ENCODE measurements at regions not wholly inside any gene's neighbourhood (a gene's known extent, or its start where the extent isn't known, plus 50 kb on each side); places are given as distances from the start of the nearest gene placed in this dataset.

DNA sequence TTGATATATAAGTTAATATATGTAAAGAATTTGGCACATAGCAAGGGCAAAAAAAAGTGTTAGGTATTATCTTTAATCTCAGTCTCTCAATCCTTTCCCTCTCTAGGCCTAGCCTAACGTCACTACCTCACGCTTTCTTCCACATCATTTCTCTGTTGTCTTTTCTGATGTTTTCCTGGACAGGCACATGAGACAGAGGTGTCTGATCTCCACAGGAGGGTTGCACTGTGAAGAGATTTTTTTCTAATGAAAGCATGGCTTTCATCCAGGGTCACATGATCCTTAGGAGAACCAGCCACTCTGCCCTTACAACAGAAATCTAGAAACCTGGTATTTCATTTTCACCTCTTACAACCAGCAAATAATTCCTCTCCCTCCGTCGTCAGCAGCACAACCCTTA lies 1268.3 kb downstream of the XPNPEP1 start:
- Histone ChIP-seq H3K36me3 (ENCODE audit: low read depth, missing control alignments) (no peaks in the 10 kb centered on the region), H3K4me3 (no peak overlapping the region), H3K27me3 (no peaks in the 10 kb centered on the region), H3K9me3 (no peaks in the 10 kb centered on the region), H3K27ac (no peak overlapping the region), H3K4me1 (no peaks in the 10 kb centered on the region)
- DNase-seq = no peak
- WGBS, 2 donors = 95 to 98% methylated on average over 4 of the region's 4 CpGs
- TF ChIP-seq, protein P1, sequence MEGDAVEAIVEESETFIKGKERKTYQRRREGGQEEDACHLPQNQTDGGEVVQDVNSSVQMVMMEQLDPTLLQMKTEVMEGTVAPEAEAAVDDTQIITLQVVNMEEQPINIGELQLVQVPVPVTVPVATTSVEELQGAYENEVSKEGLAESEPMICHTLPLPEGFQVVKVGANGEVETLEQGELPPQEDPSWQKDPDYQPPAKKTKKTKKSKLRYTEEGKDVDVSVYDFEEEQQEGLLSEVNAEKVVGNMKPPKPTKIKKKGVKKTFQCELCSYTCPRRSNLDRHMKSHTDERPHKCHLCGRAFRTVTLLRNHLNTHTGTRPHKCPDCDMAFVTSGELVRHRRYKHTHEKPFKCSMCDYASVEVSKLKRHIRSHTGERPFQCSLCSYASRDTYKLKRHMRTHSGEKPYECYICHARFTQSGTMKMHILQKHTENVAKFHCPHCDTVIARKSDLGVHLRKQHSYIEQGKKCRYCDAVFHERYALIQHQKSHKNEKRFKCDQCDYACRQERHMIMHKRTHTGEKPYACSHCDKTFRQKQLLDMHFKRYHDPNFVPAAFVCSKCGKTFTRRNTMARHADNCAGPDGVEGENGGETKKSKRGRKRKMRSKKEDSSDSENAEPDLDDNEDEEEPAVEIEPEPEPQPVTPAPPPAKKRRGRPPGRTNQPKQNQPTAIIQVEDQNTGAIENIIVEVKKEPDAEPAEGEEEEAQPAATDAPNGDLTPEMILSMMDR (IDR thresholded peaks at IDR 0.05) = no peak
- TF ChIP-seq POLR2A (IDR thresholded peaks at IDR 0.05) = no peak
- intact Hi-C loops (cut with DNase I; ENCODE audit: low total_unique reads) = no loop called here

DNA sequence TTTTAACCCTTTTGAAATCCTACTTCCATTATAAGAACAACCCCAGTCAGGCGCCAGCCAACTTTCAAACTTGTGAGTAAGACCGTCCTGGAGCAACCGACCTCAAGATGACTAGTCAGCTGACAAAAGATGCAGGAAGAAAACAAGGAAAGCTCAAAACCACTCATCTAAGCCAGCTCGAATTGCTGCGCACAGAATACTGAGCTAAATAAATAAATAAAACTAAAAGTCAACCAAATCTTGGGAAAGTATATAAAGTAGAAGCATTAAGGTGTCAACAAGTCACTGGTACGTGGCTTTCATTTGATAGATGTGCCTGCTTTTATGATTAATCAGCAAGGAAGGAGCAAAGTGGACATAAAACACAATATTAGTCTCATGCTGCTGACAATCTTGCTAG lies 1269.8 kb downstream of the XPNPEP1 start:
- TF ChIP-seq, protein P1 (IDR thresholded peaks at IDR 0.05) = no peak
- TF ChIP-seq POLR2A (IDR thresholded peaks at IDR 0.05) = no peak
- DNase-seq = no peak
- H3K4me3 ChIP-seq = no peak overlapping the region
- no peaks in the 10 kb centered on the region for H3K4me1 ChIP-seq
- WGBS, 2 donors = 90 to 93% methylated on average over 6 of the region's 6 CpGs
- H3K36me3 ChIP-seq (ENCODE audit: low read depth, missing control alignments) = no peaks in the 10 kb centered on the region
- H3K27me3 ChIP-seq = no peaks in the 10 kb centered on the region
- intact Hi-C loops (cut with DNase I; ENCODE audit: low total_unique reads) = no loop called here
- H3K9me3 ChIP-seq = no peaks in the 10 kb centered on the region
- no peak overlapping the region for H3K27ac ChIP-seq

DNA sequence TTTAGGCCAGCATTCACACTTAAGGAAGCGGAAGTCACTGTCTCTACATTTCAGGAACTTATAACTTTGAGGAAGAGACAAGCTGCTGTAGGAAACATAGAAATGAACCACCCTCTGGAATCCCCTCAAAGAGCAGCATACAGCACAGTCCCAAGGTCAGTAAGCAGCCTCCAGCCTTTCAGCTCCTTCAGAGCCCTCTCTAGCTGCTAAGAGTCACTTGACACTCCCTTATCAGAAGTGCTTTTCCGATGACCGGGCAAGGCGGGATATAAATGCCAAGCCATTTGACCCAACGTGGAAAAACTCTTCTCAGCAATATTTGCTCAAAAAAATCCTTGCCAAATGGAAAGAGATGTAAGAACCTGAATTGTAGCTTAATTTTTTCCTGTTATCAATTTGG lies 1284.3 kb downstream of the XPNPEP1 start:
- intact Hi-C loops (cut with DNase I; ENCODE audit: low total_unique reads) = no loop called here
- no peak for TF ChIP-seq POLR2A (IDR thresholded peaks at IDR 0.05)
- TF ChIP-seq, protein P1 (IDR thresholded peaks at IDR 0.05) = no peak
- 57 to 69% methylated on average over 5 of the region's 5 CpGs for WGBS, 2 donors
- no peak overlapping the region for H3K27ac ChIP-seq
- no peaks in the 10 kb centered on the region for H3K36me3 ChIP-seq (ENCODE audit: low read depth, missing control alignments)
- H3K4me1 ChIP-seq = no peaks in the 10 kb centered on the region
- no peak for DNase-seq
- no peaks in the 10 kb centered on the region for H3K27me3 ChIP-seq
- no peak overlapping the region for H3K4me3 ChIP-seq
- H3K9me3 ChIP-seq = no peaks in the 10 kb centered on the region

DNA sequence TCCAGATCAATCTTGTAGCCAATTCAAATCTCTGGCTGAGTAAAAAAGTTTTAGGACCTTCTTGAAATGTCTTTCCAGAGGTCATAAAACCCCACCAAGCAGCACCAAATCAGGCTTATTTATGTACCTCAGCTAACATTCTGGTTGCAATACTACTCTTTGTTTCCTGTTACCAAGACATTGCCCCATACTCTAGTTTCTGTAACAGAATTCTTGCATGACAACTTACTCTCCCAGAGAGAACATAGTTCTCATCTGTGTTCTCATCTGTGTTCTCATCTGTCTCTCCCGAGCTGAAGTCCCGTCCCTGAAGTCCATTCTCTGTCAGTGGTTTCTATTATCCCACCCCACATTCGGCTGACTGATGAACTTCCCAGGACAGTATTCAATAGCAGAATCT lies 1285.1 kb downstream of the XPNPEP1 start:
- WGBS, 2 donors = 89 to 97% methylated on average over 3 of the region's 3 CpGs
- intact Hi-C loops (cut with DNase I; ENCODE audit: low total_unique reads) = no loop called here
- Histone ChIP-seq H3K36me3 (ENCODE audit: low read depth, missing control alignments) (no peaks in the 10 kb centered on the region), H3K4me1 (no peaks in the 10 kb centered on the region), H3K27me3 (no peaks in the 10 kb centered on the region), H3K27ac (no peak overlapping the region), H3K9me3 (no peaks in the 10 kb centered on the region), H3K4me3 (no peak overlapping the region)
- no peak for TF ChIP-seq POLR2A (IDR thresholded peaks at IDR 0.05)
- TF ChIP-seq, protein P1 (IDR thresholded peaks at IDR 0.05) = no peak
- DNase-seq = no peak

DNA sequence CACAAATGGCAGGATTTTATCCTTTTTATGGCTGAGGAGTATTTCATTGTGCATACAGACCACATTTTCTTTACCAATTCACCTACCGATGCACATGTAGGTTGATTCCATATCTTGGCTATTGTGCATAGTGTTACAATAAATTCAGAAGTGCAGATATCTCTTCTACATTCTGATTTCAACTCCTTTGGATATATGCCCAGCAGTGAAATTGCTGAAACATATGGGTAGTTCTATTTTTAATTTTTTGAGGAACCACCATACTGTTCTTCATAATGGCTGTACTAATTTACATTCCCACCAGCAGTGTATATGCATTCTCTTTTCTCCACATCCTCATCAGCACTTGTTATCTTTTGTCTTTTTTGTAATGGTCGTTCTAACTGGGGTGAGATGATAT lies 1290.3 kb downstream of the XPNPEP1 start:
- Histone ChIP-seq H3K4me1 (no peaks in the 10 kb centered on the region), H3K4me3 (no peak overlapping the region), H3K27me3 (no peaks in the 10 kb centered on the region), H3K9me3 (no peaks in the 10 kb centered on the region), H3K27ac (no peak overlapping the region), H3K36me3 (ENCODE audit: low read depth, missing control alignments) (no peaks in the 10 kb centered on the region)
- intact Hi-C loops (cut with DNase I; ENCODE audit: low total_unique reads) = no loop called here
- WGBS, 2 donors = 73 to 82% methylated on average over 2 of the region's 2 CpGs
- TF ChIP-seq, protein P1 (IDR thresholded peaks at IDR 0.05) = no peak
- no peak for TF ChIP-seq POLR2A (IDR thresholded peaks at IDR 0.05)
- no peak for DNase-seq

Measured in testis (tissue), 2 donors.